WERI-Rb-1 (cell line): ENCODE measurements at regions not wholly inside any gene's neighbourhood (a gene's known extent, or its start where the extent isn't known, plus 50 kb on each side); places are given as distances from the start of the nearest gene placed in this dataset.
A peak's percentile ranks its signal among the peaks of the same experiment; 100 is the strongest.

Source experiments
- DNase-seq: peaks from one replicate; pipeline ENCODE4 v3.0.0-alpha.2; 2020
- H3K27ac ChIP-seq: fragments of 250-450 bp; sonication (Bioruptor Pico); 2 replicates; pipeline ENCODE4 v1.5.1; 2020; ENCODE audit warnings: mild to moderate bottlenecking, moderate library complexity
- H3K27me3 ChIP-seq: fragments of 250-450 bp; sonication (Bioruptor Pico); 2 replicates; pipeline ENCODE4 v1.5.1; 2021; ENCODE audit warnings: mild to moderate bottlenecking, low read depth, moderate library complexity; ENCODE audit not compliant: insufficient read depth, severe bottlenecking
- H3K36me3 ChIP-seq: fragments of 250-450 bp; sonication (Bioruptor Pico); 2 replicates; pipeline ENCODE4 v1.5.1; 2020; ENCODE audit warnings: mild to moderate bottlenecking, moderate library complexity
- H3K4me3 ChIP-seq: 2 replicates; pipeline ENCODE4 v1.5.1; 2011; ENCODE audit warnings: low read depth, mild to moderate bottlenecking, control low read depth, low read length
- H3K9me3 ChIP-seq: fragments of 250-450 bp; sonication (Bioruptor Pico); 2 replicates; pipeline ENCODE4 v1.5.1; 2021; ENCODE audit warnings: mild to moderate bottlenecking, moderate library complexity; ENCODE audit not compliant: severe bottlenecking
- CTCF ChIP-seq: IDR thresholded peaks from 2 replicates; pipeline ENCODE4 v1.5.1; 2011; ENCODE audit warnings: low read depth, mild to moderate bottlenecking, control low read depth, inconsistent platforms, low read length

- Histone ChIP-seq H3K27me3 (no peaks in the 10 kb centered on the region), H3K27ac (no peak overlapping the region), H3K36me3 (no peaks in the 10 kb centered on the region), H3K4me3 (no peak overlapping the region), H3K9me3 (no peaks in the 10 kb centered on the region)
- TF ChIP-seq CTCF, result no peak
- no peak for DNase-seq
Measured at GRCh38 chr17:5753421-5753820, 169.1 kb upstream of the NLRP1 start.

- TF ChIP-seq CTCF, result no peak
- Histone ChIP-seq H3K27me3 (no peaks in the 10 kb centered on the region), H3K27ac (no peak overlapping the region), H3K4me3 (no peak overlapping the region), H3K9me3 (no peaks in the 10 kb centered on the region), H3K36me3 (no peaks in the 10 kb centered on the region)
- no peak for DNase-seq
Measured at GRCh38 chr17:5757314-5757907, 173.1 kb upstream of the NLRP1 start.

- H3K36me3 ChIP-seq, result no peaks in the 10 kb centered on the region
- H3K27ac ChIP-seq, result no peak overlapping the region
- no peak for TF ChIP-seq CTCF
- no peaks in the 10 kb centered on the region for H3K9me3 ChIP-seq
- peak; percentile 32 for DNase-seq
- no peaks in the 10 kb centered on the region for H3K27me3 ChIP-seq
- no peak overlapping the region for H3K4me3 ChIP-seq
Measured at GRCh38 chr17:5758651-5759050, 174.3 kb upstream of the NLRP1 start.

- no peak overlapping the region for H3K4me3 ChIP-seq
- no peak overlapping the region for H3K27ac ChIP-seq
- H3K36me3 ChIP-seq, result no peaks in the 10 kb centered on the region
- DNase-seq, result no peak
- H3K9me3 ChIP-seq, result no peaks in the 10 kb centered on the region
- no peak for TF ChIP-seq CTCF
- no peaks in the 10 kb centered on the region for H3K27me3 ChIP-seq
Measured at GRCh38 chr17:5759501-5759925, 175.2 kb upstream of the NLRP1 start.

GRCh38 chr17:5762191-5762590, 177.9 kb upstream of the NLRP1 start:
- TF ChIP-seq CTCF, result no peak

More at GRCh38 chr17:5762191-5762590, 177.9 kb upstream of the NLRP1 start:
- no peak for DNase-seq
- H3K27ac ChIP-seq, result no peak overlapping the region
- no peaks in the 10 kb centered on the region for H3K27me3 ChIP-seq
- no peaks in the 10 kb centered on the region for H3K9me3 ChIP-seq
- no peak overlapping the region for H3K4me3 ChIP-seq
- no peaks in the 10 kb centered on the region for H3K36me3 ChIP-seq
